Medulla oblongata (tissue), 1 donor: ENCODE measurements at regions not wholly inside any gene's neighbourhood (a gene's known extent, or its start where the extent isn't known, plus 50 kb on each side); places are given as distances from the start of the nearest gene placed in this dataset.
A peak's percentile ranks its signal among the peaks of the same experiment; 100 is the strongest.
"Not testable (repeated sequence)": the region's sequence is repeated elsewhere in the genome, so short reads cannot be mapped to it uniquely, and the experiment has no call there.

Experiments used
- DNase-seq: peaks from one replicate; pipeline ENCODE4 v3.0.0-alpha.2; 2015; ENCODE audit errors: extremely low spot score

DNA sequence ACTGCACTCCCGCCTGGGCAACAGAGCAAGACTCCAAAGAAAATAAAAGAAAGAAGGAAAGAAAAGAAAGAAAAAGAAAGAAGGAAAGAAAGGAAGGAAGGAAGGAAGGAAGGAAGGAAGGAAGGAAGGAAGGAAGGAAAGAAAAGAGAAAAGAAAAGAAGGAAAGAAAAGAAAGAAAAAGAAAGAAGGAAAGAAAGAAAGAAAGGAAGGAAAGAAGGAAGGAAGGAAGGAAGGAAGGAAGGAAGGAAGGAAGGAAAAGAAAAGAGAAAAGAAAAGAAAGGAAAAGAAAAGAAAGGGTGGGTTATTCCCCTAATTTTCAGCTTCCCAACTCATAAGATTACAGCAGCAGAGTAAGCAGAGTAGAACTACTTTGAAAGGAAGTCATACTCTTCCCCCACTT is 64.4 kb downstream of the TMEM200C start:
- not testable (repeated sequence) for DNase-seq

- no peak for DNase-seq
Observed at GRCh38 chr18:5828913-5829312, 66.4 kb downstream of the TMEM200C start.

GRCh38 chr18:5825663-5826062 is 69.7 kb downstream of the TMEM200C start:
- no peak for DNase-seq

DNA sequence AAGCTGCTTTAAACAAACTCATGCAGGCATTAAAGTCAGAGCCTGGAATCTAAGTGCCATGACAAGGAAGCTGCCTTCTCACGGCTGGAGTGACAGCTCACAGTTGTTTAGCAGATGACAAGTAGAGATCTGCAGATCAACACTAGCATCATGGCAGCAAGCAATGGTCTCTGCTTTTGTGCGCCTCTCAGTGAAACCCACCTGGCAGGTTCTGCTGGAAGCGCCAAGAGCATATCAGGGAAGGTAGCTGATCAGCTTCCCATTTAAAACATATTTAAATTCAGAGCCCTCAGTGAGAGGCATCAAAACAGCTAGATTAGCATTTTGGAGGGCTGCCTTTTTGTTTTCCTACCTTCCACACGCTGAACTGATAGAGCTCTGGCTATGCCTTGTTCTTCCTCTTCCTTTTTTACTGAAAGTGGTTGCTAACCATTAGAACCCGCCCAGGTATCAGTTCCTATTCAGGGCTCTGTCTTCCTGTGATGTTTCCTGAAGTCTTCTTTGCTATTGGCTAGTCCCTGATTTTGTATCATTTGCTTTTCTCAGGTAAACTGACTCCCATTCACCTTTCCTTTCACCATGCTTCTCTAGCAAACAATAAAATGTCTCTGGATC is 70.8 kb downstream of the TMEM200C start:
- no peak for DNase-seq

DNA sequence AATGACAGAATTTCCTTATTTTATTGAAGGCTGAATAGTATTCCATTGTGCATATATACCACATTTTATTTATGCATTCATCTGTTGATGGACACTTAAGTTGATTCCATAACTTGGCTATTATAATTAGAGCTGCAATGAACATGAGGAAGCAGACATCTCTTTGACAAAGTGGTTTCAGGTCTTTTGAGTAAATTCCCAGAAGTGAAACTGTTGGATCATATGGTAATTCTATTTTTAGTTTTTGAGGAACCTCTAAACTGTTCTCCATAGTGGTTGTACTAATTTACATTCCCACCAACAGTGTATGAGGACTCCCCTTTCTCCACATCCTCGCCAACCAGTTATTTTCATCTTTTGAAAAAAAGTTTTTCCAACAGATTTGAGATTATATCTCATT is 77.5 kb downstream of the TMEM200C start:
- peak; percentile 49 for DNase-seq

DNA sequence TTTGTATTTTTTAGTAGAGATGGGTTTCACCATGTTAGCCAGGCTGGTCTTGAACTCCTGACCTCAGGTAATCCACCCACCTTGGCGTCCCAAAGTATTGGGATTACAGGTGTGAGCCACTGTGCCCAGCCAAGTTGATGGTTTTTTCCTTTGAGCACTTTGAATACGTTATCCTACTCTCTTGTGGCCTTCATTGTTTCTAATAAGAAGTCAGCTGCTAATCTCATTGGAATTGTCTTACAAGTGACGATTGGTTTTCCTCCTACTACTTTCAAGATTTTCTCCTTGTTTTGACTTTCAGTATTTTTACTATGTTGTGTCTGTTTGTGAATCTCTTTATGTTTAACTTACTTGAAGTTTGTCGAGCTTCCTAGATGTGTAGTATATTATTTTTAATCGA is 88.5 kb downstream of the TMEM200C start:
- no peak for DNase-seq

GRCh38 chr18:5787936-5788335 is 107.4 kb downstream of the TMEM200C start:
- DNase-seq: no peak

GRCh38 chr18:5779922-5780321 is 115.4 kb downstream of the TMEM200C start:
- DNase-seq: no peak

- no peak for DNase-seq
Observed at GRCh38 chr18:5772306-5773105, 122.8 kb downstream of the TMEM200C start.

- no peak for DNase-seq
Observed at GRCh38 chr18:5771343-5771742, 124.0 kb downstream of the TMEM200C start.

DNA sequence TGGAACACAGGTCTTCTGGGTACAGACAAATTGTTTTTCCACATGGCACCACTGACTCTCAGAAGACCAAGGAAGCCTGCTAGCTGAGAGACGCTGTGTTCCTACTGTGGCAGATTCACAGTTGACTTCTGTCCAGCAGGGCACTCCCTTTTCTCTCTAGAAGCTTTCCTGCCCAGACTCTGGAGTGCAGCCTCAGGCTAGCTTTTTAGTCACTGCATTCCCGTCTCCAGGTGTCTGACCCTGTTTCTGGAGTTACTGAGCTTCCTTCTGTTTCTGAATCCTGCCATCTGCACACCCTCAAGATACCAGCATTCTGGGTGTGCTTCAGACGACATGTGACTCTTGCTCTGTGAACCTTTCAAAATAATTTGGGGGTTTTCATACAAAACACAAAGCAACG is 125.1 kb downstream of the TMEM200C start:
- DNase-seq: no peak

DNA sequence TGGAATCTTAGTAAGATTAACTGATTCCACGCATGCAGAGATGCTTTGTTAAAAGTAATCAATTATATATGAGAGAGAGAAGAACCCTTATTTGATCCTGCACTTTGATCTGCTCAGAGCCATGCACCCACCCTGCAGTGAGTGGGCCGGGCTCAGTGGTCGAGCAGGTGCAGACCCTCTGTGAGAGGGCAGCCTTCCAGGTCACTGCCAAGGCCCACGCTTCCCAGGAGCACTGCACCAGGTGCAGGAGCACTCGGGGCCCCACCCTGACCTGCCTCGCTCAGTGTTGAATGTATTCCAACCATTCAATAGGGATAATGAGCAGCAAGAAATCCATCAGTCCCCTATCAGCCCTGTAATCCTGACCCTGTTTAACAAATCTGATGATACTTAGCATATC is 126.9 kb downstream of the TMEM200C start:
- no peak for DNase-seq

DNA sequence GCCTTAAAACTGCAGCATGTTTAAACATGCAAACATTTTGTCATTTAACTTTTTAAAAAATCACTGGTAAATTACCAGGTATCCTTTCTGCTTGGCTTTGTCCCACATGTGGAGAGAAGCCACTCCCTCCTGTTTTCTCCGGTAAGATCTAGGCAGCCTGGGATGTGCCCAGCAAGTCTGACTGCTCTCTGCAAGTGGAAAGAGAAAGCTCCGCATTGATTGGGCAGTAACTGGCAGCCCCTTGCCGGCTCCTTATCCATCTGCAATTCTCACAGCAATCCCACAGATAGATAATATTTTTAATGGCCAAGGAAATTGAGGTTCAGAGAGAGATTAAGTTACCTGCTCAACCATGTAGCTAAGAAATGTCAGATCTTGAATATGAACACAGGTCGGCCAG is 136.1 kb downstream of the TMEM200C start:
- DNase-seq: no peak

DNA sequence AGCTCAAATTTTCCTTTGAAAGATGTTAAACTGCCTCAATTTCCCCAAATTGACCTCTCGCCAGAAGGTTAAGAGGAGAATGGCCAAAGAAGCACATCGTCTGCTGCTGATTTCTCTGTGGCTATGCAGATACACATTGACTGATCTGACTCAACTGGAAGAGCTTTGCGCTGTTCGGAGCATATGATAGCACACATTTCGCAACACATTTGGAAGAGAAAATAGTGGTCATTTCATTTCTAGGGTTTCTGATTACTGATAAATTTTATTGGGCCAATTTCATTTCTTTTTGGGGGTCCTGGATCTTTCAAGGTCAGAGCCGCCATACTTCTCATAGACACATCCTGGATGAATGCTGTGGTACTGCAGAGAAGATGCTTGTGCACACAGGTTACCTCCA is 138.5 kb downstream of the TMEM200C start:
- no peak for DNase-seq

DNA sequence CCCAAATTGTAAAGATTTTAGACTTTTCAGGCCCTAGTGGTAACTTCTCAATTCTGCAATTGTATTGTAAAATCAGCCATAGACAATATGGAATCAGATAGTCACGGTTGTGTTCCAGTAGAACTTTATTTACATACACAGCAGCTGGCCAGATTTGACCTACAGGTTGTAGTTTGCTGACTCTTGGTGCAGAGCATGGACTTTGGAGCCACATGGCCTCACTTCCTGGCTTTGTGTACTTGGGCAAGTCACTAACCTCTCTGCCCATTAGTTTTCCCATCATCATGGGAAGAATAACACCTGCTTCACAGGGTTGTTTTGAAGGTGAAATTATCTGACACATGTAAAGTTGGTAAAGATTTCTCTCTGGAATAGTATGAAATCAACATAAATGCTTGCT is 147.6 kb downstream of the TMEM200C start:
- DNase-seq: no peak

- no peak for DNase-seq
Observed at GRCh38 chr18:5746844-5747243, 148.5 kb downstream of the TMEM200C start.

- no peak for DNase-seq
Observed at GRCh38 chr18:5744659-5745058, 150.7 kb downstream of the TMEM200C start.

DNA sequence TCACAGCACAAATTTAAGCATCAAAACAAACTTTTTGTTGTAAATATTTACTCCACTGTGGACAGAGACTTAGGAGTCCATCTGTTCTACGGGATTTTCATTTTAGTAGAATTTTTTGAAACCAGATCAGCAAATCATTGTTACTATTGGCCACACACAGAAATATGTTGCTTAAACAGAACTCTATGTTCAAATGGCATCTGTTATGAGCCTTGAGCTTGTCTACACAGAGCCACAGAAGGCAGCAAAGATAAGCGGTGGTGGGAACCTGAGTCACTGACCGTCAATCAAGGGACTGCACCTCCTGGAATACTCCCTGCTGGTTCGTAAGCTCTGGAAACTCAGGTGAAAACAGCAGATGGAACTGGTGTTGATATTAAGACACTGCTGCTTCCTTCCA is 156.8 kb downstream of the TMEM200C start:
- DNase-seq: no peak

DNA sequence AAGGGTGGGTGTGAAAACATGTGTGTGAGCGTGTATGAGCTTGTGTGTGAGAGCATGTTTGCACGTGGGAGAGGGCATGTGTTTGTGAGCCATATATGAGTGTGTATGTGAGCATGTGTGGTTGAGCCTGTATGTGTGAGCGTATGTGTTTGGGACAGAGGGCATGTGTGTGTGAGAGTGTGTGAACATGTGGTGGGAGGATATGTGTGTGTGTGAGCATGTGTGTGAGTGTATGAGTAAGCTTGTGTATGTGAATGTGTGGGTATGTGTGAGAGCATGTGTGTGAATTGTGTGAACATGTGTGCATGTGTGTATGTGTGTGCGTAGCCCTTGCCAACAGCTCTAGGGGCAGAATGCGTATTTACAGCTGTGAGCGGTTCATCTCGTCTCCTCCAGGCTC is 163.0 kb downstream of the TMEM200C start:
- no peak for DNase-seq

DNA sequence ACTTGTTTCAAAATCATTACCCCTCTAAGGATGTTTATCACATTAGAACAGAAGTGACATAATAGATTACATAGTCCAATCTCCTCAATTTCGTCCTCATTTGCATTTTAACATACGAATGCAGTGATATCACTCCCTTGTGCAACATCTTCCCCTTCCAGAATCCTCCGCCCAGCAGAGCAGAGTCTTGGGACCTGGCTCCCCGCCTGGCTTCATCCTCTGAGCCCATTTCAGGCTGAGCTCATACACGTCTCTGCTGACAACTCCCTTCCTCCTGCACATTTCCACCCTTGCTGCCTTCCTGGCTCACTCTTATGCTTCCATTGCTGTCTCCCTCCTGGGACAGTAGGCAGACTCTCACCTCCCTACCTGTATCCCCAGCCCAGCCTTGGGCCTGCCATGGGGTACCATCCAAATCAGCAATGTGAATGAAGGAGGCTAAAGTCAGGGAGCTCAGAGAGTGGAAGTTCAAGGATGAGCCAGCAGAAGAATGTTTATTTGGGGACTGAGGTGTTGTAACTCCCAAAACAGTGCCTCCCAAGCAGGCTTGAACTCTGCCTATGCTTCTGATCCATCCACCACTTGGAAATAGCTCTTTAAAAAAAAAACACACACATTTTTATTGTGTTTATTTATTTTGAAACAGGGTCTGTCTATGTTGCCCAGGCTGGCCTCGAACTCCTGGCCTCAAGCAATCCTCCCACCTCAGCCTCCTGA is 165.2 kb downstream of the TMEM200C start:
- no peak for DNase-seq

- no peak for DNase-seq
Observed at GRCh38 chr18:5728531-5728930, 166.8 kb downstream of the TMEM200C start.

DNA sequence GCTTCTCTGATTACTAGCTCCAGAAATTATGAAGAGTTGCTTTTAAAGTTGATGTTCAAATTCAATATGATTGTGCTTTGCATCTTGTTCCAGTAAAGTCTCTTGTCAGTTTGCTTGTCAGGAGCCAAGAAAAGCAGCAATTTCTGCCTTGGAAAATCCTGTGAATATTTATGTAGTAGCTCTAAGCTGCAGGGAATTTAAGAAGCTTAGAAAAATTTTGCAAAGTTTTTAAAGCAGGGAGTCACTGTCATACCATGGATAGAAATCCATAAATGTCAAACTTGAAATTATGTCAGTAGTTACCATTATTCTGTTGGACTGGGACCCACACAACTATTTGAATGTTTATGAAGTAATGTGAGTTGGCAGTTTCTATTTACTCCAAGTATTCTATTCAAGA is 169.3 kb downstream of the TMEM200C start:
- no peak for DNase-seq

GRCh38 chr18:5721924-5722323 is 173.4 kb downstream of the TMEM200C start:
- no peak for DNase-seq
